ENCODE measurements at regions not wholly inside any gene's neighbourhood (a gene's known extent, or its start where the extent isn't known, plus 50 kb on each side); places are given as distances from the start of the nearest gene placed in this dataset.

GRCh38 chr7:145216866-145217265 lies 381.0 kb upstream of the TPK1 start:
- no peak for TF ChIP-seq CTCF (IDR thresholded peaks at IDR 0.05; ENCODE audit: insufficient read depth, low read length)
- DNase-seq (ENCODE audit: low read depth), result no peak

GRCh38 chr7:145212050-145212449 lies 376.2 kb upstream of the TPK1 start:
- no peak overlapping the region for H3K4me3 ChIP-seq (ENCODE audit: low read depth, low read length)
- TF ChIP-seq CTCF (IDR thresholded peaks at IDR 0.05; ENCODE audit: insufficient read depth, low read length), result no peak
- no peak for DNase-seq (ENCODE audit: low read depth)

More at GRCh38 chr7:145216866-145217265, 381.0 kb upstream of the TPK1 start:
- no peak overlapping the region for H3K4me3 ChIP-seq (ENCODE audit: low read depth, low read length)

- no peak for DNase-seq (ENCODE audit: low read depth)
- H3K4me3 ChIP-seq (ENCODE audit: low read depth, low read length), result no peak overlapping the region
- TF ChIP-seq CTCF (IDR thresholded peaks at IDR 0.05; ENCODE audit: insufficient read depth, low read length), result no peak
Observed at GRCh38 chr7:145211211-145211610, 375.4 kb upstream of the TPK1 start.

GRCh38 chr7:145193951-145194350 lies 358.1 kb upstream of the TPK1 start:
- no peak for DNase-seq (ENCODE audit: low read depth)
- H3K4me3 ChIP-seq (ENCODE audit: low read depth, low read length), result no peak overlapping the region
- no peak for TF ChIP-seq CTCF (IDR thresholded peaks at IDR 0.05; ENCODE audit: insufficient read depth, low read length)

- no peak for DNase-seq (ENCODE audit: low read depth)
- TF ChIP-seq CTCF (IDR thresholded peaks at IDR 0.05; ENCODE audit: insufficient read depth, low read length), result no peak
- no peak overlapping the region for H3K4me3 ChIP-seq (ENCODE audit: low read depth, low read length)
Observed at GRCh38 chr7:145184956-145185355, 349.1 kb upstream of the TPK1 start.

GRCh38 chr7:145183069-145183468 lies 347.2 kb upstream of the TPK1 start:
- DNase-seq (ENCODE audit: low read depth), result no peak
- no peak overlapping the region for H3K4me3 ChIP-seq (ENCODE audit: low read depth, low read length)
- no peak for TF ChIP-seq CTCF (IDR thresholded peaks at IDR 0.05; ENCODE audit: insufficient read depth, low read length)

GRCh38 chr7:145175366-145175765 lies 339.5 kb upstream of the TPK1 start:
- no peak for TF ChIP-seq CTCF (IDR thresholded peaks at IDR 0.05; ENCODE audit: insufficient read depth, low read length)
- no peak for DNase-seq (ENCODE audit: low read depth)
- no peak overlapping the region for H3K4me3 ChIP-seq (ENCODE audit: low read depth, low read length)
